Liver (tissue), 8 donors: ENCODE measurements at regions not wholly inside any gene's neighbourhood (a gene's known extent, or its start where the extent isn't known, plus 50 kb on each side); places are given as distances from the start of the nearest gene placed in this dataset.

Source experiments
- DNase-seq: peaks from one replicate; pipeline ENCODE4 v3.0.0-alpha.2; 2017; ENCODE audit warnings: low spot score
- H3K27ac ChIP-seq, 2 donors: one replicate each; pipeline ENCODE4 v1.7.0; 2013; ENCODE audit warnings: inconsistent platforms in 2 of 2, low read length in 2 of 2, control low read depth in 1 of 2, low read depth in 1 of 2, mild to moderate bottlenecking in 1 of 2
- H3K27me3 ChIP-seq, 4 donors: one replicate each; pipeline versions ENCODE4 v1.6.1 to v1.7.0; 2013; ENCODE audit warnings: low read length in 3 of 4, inconsistent platforms in 1 of 4, mild to moderate bottlenecking in 1 of 4, moderate library complexity in 1 of 4; ENCODE audit not compliant: control insufficient read depth in 4 of 4, insufficient read depth in 4 of 4
- H3K36me3 ChIP-seq, 4 donors: one replicate each; pipeline versions ENCODE4 v1.6.1 to v1.7.0; 2013; ENCODE audit warnings: low read length in 3 of 4, mild to moderate bottlenecking in 3 of 4, low read depth in 1 of 4, moderate library complexity in 1 of 4; ENCODE audit not compliant: control insufficient read depth in 4 of 4, insufficient read depth in 3 of 4
- H3K4me1 ChIP-seq, 4 donors: one replicate each; pipeline versions ENCODE4 v1.6.1 to v1.7.0; 2013; ENCODE audit warnings: low read length in 3 of 4, mild to moderate bottlenecking in 3 of 4, moderate library complexity in 1 of 4; ENCODE audit not compliant: control insufficient read depth in 4 of 4, insufficient read depth in 4 of 4
- H3K4me3 ChIP-seq, 3 donors: one replicate each; pipeline versions ENCODE4 v1.6.1 to v1.7.0; 2013; ENCODE audit warnings: low read length in 3 of 3, control low read depth in 1 of 3, low read depth in 1 of 3, mild to moderate bottlenecking in 1 of 3
- H3K9ac ChIP-seq, 2 donors: one replicate each; pipeline ENCODE4 v1.7.0; 2013; ENCODE audit warnings: low read length in 2 of 2, mild to moderate bottlenecking in 2 of 2, moderate library complexity in 2 of 2, control low read depth in 1 of 2, low read depth in 1 of 2
- H3K9me3 ChIP-seq, 4 donors: one replicate each; pipeline versions ENCODE4 v1.6.1 to v1.7.0; 2013; ENCODE audit warnings: low read length in 3 of 4; ENCODE audit not compliant: control insufficient read depth in 4 of 4
- EGR1 ChIP-seq, 2 donors: IDR thresholded peaks; 2 replicates each; pipeline ENCODE4 v1.6.1; 2016 to 2018; ENCODE audit warnings: antibody characterized with exemption in 2 of 2, low read depth in 2 of 2
- GABPA ChIP-seq, 2 donors: IDR thresholded peaks in 1 of 2; conservative IDR thresholded peaks in 1 of 2; 2 replicates each; pipeline ENCODE4 v1.6.1; 2016; ENCODE audit warnings: antibody characterized with exemption in 2 of 2, mild to moderate bottlenecking in 1 of 2, moderate library complexity in 1 of 2
- HNF4A ChIP-seq, 2 donors: conservative IDR thresholded peaks; 2 replicates each; pipeline ENCODE4 v1.6.1; 2016; ENCODE audit warnings: antibody characterized with exemption in 2 of 2, mild to moderate bottlenecking in 2 of 2
- HNF4G ChIP-seq: IDR thresholded peaks from 2 replicates; pipeline ENCODE4 v1.6.1; 2016; ENCODE audit warnings: antibody characterized with exemption
- NR2F2 ChIP-seq: IDR thresholded peaks from 2 replicates; pipeline ENCODE4 v1.6.1; 2016; ENCODE audit warnings: antibody characterized with exemption
- RAD21 ChIP-seq, 2 donors: IDR thresholded peaks; 2 replicates each; pipeline ENCODE4 v1.6.1; 2016; ENCODE audit warnings: antibody characterized with exemption in 2 of 2, mild to moderate bottlenecking in 2 of 2
- RXRA ChIP-seq, 2 donors: IDR thresholded peaks; 2 replicates each; pipeline ENCODE4 v1.6.1; 2017 to 2018; ENCODE audit warnings: antibody characterized with exemption in 2 of 2, mild to moderate bottlenecking in 1 of 2
- SP1 ChIP-seq: IDR thresholded peaks from 2 replicates; pipeline ENCODE4 v1.6.1; 2018; ENCODE audit warnings: antibody characterized with exemption, mild to moderate bottlenecking
- TAF1 ChIP-seq: conservative IDR thresholded peaks from 2 replicates; pipeline ENCODE4 v1.6.1; 2016; ENCODE audit warnings: antibody characterized with exemption, mild to moderate bottlenecking
- YY1 ChIP-seq: IDR thresholded peaks from 2 replicates; pipeline ENCODE4 v1.6.1; 2016; ENCODE audit warnings: antibody characterized with exemption, mild to moderate bottlenecking
- WGBS: extraction: QIAGEN DNeasy Blood & Tissue Kit; methylation state at CpG from one replicate; pipeline ENCODE4 v1.1.7; 2013; 5-methylcytosine and 5-hydroxymethylcytosine counted together
- TF ChIP-seq, protein P1 (sequence below): IDR thresholded peaks from 2 replicates; pipeline ENCODE4 v1.6.1; 2016; ENCODE audit warnings: antibody characterized with exemption, mild to moderate bottlenecking
- TF ChIP-seq, protein P2 (sequence below): IDR thresholded peaks from 2 replicates; pipeline ENCODE4 v1.6.1; 2016; ENCODE audit warnings: antibody characterized with exemption
- TF ChIP-seq, protein P3 (sequence below): IDR thresholded peaks from 2 replicates; pipeline ENCODE4 v1.6.1; 2016; ENCODE audit warnings: antibody characterized with exemption
- TF ChIP-seq, protein P4 (sequence below): fragments of 150-350 bp; IDR thresholded peaks from 2 replicates; pipeline ENCODE4 v1.5.1; 2017; ENCODE audit warnings: improper control_type of control experiment, low read depth, low read length; ENCODE audit not compliant: missing input control
- donor health status: healthy.
- donor health status: healthy.
- donor health status: healthy.
- donor health status: healthy.
- donor health status: healthy.

DNA sequence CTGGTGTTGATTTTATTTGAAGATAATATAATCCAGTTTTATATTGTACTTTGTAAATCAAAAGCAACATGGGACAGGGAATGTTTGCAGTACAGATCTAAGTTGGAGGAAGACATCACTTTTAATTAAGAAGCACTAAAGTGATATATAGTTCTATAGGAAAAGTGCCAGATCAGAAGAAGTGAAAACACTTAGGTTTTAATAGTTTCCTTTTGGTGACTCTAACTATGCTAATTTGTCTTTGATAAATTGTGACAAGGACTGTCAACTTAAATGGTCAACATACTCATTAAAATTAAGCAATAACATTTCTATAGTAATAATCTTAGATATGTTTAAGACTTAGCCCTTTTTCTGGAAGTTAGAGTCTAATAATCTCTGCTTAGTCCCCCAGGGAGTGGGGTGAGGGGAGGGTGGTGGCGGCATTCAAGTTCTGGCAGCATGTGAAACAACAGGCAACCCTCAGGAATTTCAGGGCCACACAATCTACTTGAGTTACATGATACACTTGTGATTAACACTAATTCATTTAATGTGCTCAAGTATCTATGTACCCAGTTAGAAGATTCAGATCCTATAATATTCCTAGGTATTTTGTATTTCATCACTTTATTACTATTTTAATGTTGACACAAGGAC lies 1026.5 kb downstream of the NR2F1-AS1 start:
- Histone ChIP-seq H3K9me3 (no peaks in the 10 kb centered on the region), H3K27ac (no peak overlapping the region), H3K4me3 (no peak overlapping the region), H3K9ac (no peak overlapping the region), H3K27me3 (no peaks in the 10 kb centered on the region), H3K4me1 (peaks cover 0 to 7% (median 3%) of the 10 kb centered on the region in 4 donors), H3K36me3 (no peaks in the 10 kb centered on the region)
- TF ChIP-seq, protein P1, sequence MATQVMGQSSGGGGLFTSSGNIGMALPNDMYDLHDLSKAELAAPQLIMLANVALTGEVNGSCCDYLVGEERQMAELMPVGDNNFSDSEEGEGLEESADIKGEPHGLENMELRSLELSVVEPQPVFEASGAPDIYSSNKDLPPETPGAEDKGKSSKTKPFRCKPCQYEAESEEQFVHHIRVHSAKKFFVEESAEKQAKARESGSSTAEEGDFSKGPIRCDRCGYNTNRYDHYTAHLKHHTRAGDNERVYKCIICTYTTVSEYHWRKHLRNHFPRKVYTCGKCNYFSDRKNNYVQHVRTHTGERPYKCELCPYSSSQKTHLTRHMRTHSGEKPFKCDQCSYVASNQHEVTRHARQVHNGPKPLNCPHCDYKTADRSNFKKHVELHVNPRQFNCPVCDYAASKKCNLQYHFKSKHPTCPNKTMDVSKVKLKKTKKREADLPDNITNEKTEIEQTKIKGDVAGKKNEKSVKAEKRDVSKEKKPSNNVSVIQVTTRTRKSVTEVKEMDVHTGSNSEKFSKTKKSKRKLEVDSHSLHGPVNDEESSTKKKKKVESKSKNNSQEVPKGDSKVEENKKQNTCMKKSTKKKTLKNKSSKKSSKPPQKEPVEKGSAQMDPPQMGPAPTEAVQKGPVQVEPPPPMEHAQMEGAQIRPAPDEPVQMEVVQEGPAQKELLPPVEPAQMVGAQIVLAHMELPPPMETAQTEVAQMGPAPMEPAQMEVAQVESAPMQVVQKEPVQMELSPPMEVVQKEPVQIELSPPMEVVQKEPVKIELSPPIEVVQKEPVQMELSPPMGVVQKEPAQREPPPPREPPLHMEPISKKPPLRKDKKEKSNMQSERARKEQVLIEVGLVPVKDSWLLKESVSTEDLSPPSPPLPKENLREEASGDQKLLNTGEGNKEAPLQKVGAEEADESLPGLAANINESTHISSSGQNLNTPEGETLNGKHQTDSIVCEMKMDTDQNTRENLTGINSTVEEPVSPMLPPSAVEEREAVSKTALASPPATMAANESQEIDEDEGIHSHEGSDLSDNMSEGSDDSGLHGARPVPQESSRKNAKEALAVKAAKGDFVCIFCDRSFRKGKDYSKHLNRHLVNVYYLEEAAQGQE, result no peak
- TF ChIP-seq TAF1, result no peak
- TF ChIP-seq SP1, result no peak
- no peak for TF ChIP-seq RAD21 (IDR thresholded peaks at IDR 0.05)
- TF ChIP-seq, protein P2, sequence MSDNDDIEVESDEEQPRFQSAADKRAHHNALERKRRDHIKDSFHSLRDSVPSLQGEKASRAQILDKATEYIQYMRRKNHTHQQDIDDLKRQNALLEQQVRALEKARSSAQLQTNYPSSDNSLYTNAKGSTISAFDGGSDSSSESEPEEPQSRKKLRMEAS, result no peak
- TF ChIP-seq, protein P3, sequence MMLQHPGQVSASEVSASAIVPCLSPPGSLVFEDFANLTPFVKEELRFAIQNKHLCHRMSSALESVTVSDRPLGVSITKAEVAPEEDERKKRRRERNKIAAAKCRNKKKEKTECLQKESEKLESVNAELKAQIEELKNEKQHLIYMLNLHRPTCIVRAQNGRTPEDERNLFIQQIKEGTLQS, result no peak
- no peak for TF ChIP-seq YY1
- no peak for TF ChIP-seq HNF4G
- TF ChIP-seq HNF4A (conservative IDR thresholded peaks at IDR 0.05), result no peak
- no peak for TF ChIP-seq GABPA (IDR thresholded peaks at IDR 0.05 in 1 of 2, conservative IDR thresholded peaks at IDR 0.05 in 1 of 2)
- no peak for TF ChIP-seq RXRA (IDR thresholded peaks at IDR 0.05)
- TF ChIP-seq NR2F2, result no peak
- no peak for DNase-seq
- WGBS, result 98% methylated on average over 1 of the region's 1 CpG

DNA sequence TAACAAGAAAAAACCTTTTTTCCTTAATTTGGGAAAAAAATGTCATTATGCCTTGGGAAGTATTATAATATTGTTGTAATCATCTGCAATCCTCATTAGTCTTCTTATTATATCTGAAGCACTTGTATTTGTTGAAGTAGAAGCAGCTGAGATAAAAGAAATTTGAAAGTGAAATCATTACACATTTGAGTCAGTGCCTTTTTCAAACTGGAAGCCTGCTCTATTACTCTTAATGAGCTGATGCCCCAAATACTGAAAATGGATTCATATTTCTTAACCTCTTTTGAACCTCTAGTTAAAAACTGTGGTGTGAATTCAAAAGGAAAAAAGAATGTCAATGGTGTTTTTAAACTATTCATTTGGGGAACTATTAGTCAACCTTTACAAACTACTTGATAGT lies 1027.7 kb downstream of the NR2F1-AS1 start:
- Histone ChIP-seq H3K4me1 (peaks cover 0 to 7% (median 3%) of the 10 kb centered on the region in 4 donors), H3K36me3 (no peaks in the 10 kb centered on the region), H3K27ac (no peak overlapping the region), H3K9me3 (no peaks in the 10 kb centered on the region), H3K9ac (no peak overlapping the region), H3K4me3 (no peak overlapping the region), H3K27me3 (no peaks in the 10 kb centered on the region)
- TF ChIP-seq, protein P4, sequence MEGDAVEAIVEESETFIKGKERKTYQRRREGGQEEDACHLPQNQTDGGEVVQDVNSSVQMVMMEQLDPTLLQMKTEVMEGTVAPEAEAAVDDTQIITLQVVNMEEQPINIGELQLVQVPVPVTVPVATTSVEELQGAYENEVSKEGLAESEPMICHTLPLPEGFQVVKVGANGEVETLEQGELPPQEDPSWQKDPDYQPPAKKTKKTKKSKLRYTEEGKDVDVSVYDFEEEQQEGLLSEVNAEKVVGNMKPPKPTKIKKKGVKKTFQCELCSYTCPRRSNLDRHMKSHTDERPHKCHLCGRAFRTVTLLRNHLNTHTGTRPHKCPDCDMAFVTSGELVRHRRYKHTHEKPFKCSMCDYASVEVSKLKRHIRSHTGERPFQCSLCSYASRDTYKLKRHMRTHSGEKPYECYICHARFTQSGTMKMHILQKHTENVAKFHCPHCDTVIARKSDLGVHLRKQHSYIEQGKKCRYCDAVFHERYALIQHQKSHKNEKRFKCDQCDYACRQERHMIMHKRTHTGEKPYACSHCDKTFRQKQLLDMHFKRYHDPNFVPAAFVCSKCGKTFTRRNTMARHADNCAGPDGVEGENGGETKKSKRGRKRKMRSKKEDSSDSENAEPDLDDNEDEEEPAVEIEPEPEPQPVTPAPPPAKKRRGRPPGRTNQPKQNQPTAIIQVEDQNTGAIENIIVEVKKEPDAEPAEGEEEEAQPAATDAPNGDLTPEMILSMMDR, result no peak
- TF ChIP-seq, protein P2, result no peak
- TF ChIP-seq HNF4G, result no peak
- no peak for TF ChIP-seq HNF4A (conservative IDR thresholded peaks at IDR 0.05)
- no peak for TF ChIP-seq EGR1 (IDR thresholded peaks at IDR 0.05; ENCODE audit: low read depth in 2 of 2)
- no peak for TF ChIP-seq RAD21 (IDR thresholded peaks at IDR 0.05)
- DNase-seq, result no peak
